DMS53 treated with DMSO at 0.1 percent for 48 hours (cell line): ENCODE measurements at regions not wholly inside any gene's neighbourhood (a gene's known extent, or its start where the extent isn't known, plus 50 kb on each side); places are given as distances from the start of the nearest gene placed in this dataset.
"Not testable (repeated sequence)": the region's sequence is repeated elsewhere in the genome, so short reads cannot be mapped to it uniquely, and the experiment has no call there.

Experiments used
- DNase-seq: peaks from one replicate; lab custom pipeline; 2025; ENCODE audit not compliant: unreplicated experiment; lab: John Stamatoyannopoulos, UW

- DNase-seq = not testable (repeated sequence)
These were observed 385.0 kb upstream of the TPM1 start for GRCh38 chr15:62657501-62657900.

GRCh38 chr15:62658498-62658897 lies 384.0 kb upstream of the TPM1 start:
- DNase-seq = no peak

GRCh38 chr15:62663547-62663946 lies 379.0 kb upstream of the TPM1 start:
- no peak for DNase-seq

GRCh38 chr15:62665449-62665848 lies 377.1 kb upstream of the TPM1 start:
- DNase-seq = no peak

- DNase-seq = no peak
These were observed 376.5 kb upstream of the TPM1 start for GRCh38 chr15:62666046-62666445.

GRCh38 chr15:62672268-62672667 lies 370.3 kb upstream of the TPM1 start:
- no peak for DNase-seq

- no peak for DNase-seq
These were observed 365.7 kb upstream of the TPM1 start for GRCh38 chr15:62676891-62677290.

- DNase-seq = no peak
These were observed 360.3 kb upstream of the TPM1 start for GRCh38 chr15:62681939-62682896.

- not testable (repeated sequence) for DNase-seq
These were observed 359.4 kb upstream of the TPM1 start for GRCh38 chr15:62683192-62683591.

- no peak for DNase-seq
These were observed 358.3 kb upstream of the TPM1 start for GRCh38 chr15:62684123-62684808.

- DNase-seq = no peak
These were observed 351.5 kb upstream of the TPM1 start for GRCh38 chr15:62691008-62691407.

- DNase-seq = no peak
These were observed 344.9 kb upstream of the TPM1 start for GRCh38 chr15:62697636-62698035.

GRCh38 chr15:62698646-62699045 lies 343.9 kb upstream of the TPM1 start:
- DNase-seq = no peak

- DNase-seq = no peak
These were observed 336.2 kb upstream of the TPM1 start for GRCh38 chr15:62706317-62706716.

GRCh38 chr15:62708470-62708869 lies 334.1 kb upstream of the TPM1 start:
- DNase-seq = no peak

GRCh38 chr15:62709261-62709660 lies 333.3 kb upstream of the TPM1 start:
- no peak for DNase-seq

GRCh38 chr15:62711691-62712454 lies 330.7 kb upstream of the TPM1 start:
- DNase-seq = no peak

GRCh38 chr15:62712455-62712839 lies 330.1 kb upstream of the TPM1 start:
- no peak for DNase-seq

- no peak for DNase-seq
These were observed 326.6 kb upstream of the TPM1 start for GRCh38 chr15:62715946-62716345.

GRCh38 chr15:62717496-62717895 lies 325.1 kb upstream of the TPM1 start:
- no peak for DNase-seq

GRCh38 chr15:62719316-62719715 lies 323.2 kb upstream of the TPM1 start:
- DNase-seq = no peak

GRCh38 chr15:62722237-62722636 lies 320.3 kb upstream of the TPM1 start:
- no peak for DNase-seq
